PC-9 (cell line): ENCODE measurements at regions not wholly inside any gene's neighbourhood (a gene's known extent, or its start where the extent isn't known, plus 50 kb on each side); places are given as distances from the start of the nearest gene placed in this dataset.
A peak's percentile ranks its signal among the peaks of the same experiment; 100 is the strongest.

ENCODE experiments used
- BruUV-seq: library from RNA; stranded (reverse); fragments of 400-500 nt; replicated peaks from 2 replicates; lab custom pipeline; 2021; lab: Mats Ljungman, UMichigan
- CTCF ChIA-PET: fragments of 300-600 bp; sonication (Branson Sonifier 250); formaldehyde crosslinking; loops from one replicate; lab custom pipeline; 2022; ENCODE audit warnings: antibody characterized with exemption; lab: Charles Lee
- POLR2A ChIA-PET: fragments of 300-600 bp; sonication (Branson Sonifier 250); formaldehyde crosslinking; loops from one replicate; lab custom pipeline; 2022; ENCODE audit warnings: antibody characterized with exemption; ENCODE audit not compliant: unreplicated experiment; lab: Charles Lee
- DNase-seq, 2 experiments: peaks; one replicate each; pipeline versions ENCODE4 v3.0.0 to v3.0.0-alpha.2; 2015 to 2022; ENCODE audit warnings: mixed read lengths in 1 of 2
- H2AFZ ChIP-seq: fragments of 200-600 bp; sonication (generic); 2 replicates; pipeline ENCODE4 v1.8.1; 2017; ENCODE audit warnings: antibody characterized with exemption
- H3F3A ChIP-seq: fragments of 200-600 bp; sonication (generic); 2 replicates; pipeline ENCODE4 v1.8.1; 2017; ENCODE audit warnings: antibody characterized with exemption, mild to moderate bottlenecking, low read depth; ENCODE audit not compliant: insufficient read depth
- H3K27ac ChIP-seq: fragments of 200-600 bp; sonication (generic); 2 replicates; pipeline ENCODE4 v1.6.1; 2016; ENCODE audit warnings: mixed run types
- H3K27me3 ChIP-seq: fragments of 200-600 bp; sonication (generic); 2 replicates; pipeline ENCODE4 v1.6.1; 2016; ENCODE audit warnings: low read depth, mixed run types; ENCODE audit not compliant: insufficient read depth
- H3K36me3 ChIP-seq: fragments of 200-600 bp; sonication (generic); 2 replicates; pipeline ENCODE4 v1.6.1; 2016; ENCODE audit warnings: low read depth, mixed run types
- H3K4me1 ChIP-seq: fragments of 200-600 bp; sonication (generic); replicated peaks from 2 replicates; pipeline ENCODE4 v1.6.1; 2016; ENCODE audit warnings: mixed run types; ENCODE audit not compliant: insufficient read depth
- H3K4me2 ChIP-seq: fragments of 200-600 bp; sonication (generic); 2 replicates; pipeline ENCODE4 v1.6.1; 2017; ENCODE audit warnings: mixed run types
- H3K4me3 ChIP-seq: fragments of 200-600 bp; sonication (generic); 2 replicates; pipeline ENCODE4 v1.6.1; 2016; ENCODE audit warnings: mixed run types
- H3K79me2 ChIP-seq: fragments of 200-600 bp; sonication (generic); 2 replicates; pipeline ENCODE4 v1.6.1; 2017; ENCODE audit warnings: low read depth, mixed run types
- H3K9me2 ChIP-seq: fragments of 200-600 bp; sonication (generic); 2 replicates; pipeline ENCODE4 v1.8.1; 2017; ENCODE audit warnings: mild to moderate bottlenecking; ENCODE audit not compliant: insufficient read depth
- H3K9me3 ChIP-seq: fragments of 200-600 bp; sonication (generic); 2 replicates; pipeline ENCODE4 v1.8.1; 2016; ENCODE audit warnings: low read depth; ENCODE audit not compliant: insufficient read depth
- H4K20me1 ChIP-seq: fragments of 200-600 bp; sonication (generic); 2 replicates; pipeline ENCODE4 v1.8.1; 2017; ENCODE audit not compliant: insufficient read depth
- EZH2 ChIP-seq: fragments of 200-600 bp; sonication (generic); IDR thresholded peaks from 2 replicates; pipeline ENCODE4 v1.8.0; 2017; ENCODE audit warnings: antibody characterized with exemption, low read depth
- intact Hi-C: fragments of 100-400 bp; cut with micrococcal nuclease; formaldehyde crosslinking; loops from one replicate; pipeline ENCODE4 v1.10.0; 2022; ENCODE audit not compliant: unreplicated experiment
- TF ChIP-seq, protein P1 (sequence below): fragments of 200-600 bp; sonication (generic); conservative IDR thresholded peaks from 2 replicates; pipeline ENCODE4 v1.6.1; 2017; ENCODE audit warnings: mixed run types, antibody characterized with exemption, mild to moderate bottlenecking, moderate library complexity

DNA sequence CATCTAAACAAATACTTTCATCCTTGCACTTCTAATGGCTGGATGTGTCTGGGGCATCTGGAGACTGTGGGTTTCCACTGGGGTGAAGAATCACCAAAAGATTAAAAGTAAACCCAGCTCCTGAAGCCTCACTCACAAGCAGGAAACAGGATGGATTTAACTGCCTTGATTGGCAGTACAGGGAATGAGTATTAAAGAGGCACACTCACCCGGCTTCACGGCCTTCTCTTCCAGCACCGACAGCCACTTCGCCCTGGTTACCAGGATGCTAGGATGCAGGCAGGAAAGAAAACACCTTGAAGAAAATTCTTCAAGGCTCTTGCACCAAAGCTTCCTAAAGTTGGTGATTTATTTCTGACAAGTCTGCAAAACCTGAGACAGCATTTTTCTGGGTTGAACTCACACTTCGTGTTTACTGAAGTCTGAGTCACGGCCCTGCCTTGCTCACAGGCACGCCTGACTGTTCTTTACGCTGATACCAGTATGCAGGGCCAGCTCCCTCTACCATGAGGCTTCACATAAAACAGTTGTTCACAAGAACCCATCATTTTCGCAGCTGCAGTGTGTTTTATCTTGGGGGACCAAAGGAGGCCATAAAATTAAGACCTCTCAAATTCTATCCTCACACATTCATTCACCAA is 56.5 kb upstream of the ZNF354A start:
- no peak for TF ChIP-seq EZH2
- TF ChIP-seq, protein P1, sequence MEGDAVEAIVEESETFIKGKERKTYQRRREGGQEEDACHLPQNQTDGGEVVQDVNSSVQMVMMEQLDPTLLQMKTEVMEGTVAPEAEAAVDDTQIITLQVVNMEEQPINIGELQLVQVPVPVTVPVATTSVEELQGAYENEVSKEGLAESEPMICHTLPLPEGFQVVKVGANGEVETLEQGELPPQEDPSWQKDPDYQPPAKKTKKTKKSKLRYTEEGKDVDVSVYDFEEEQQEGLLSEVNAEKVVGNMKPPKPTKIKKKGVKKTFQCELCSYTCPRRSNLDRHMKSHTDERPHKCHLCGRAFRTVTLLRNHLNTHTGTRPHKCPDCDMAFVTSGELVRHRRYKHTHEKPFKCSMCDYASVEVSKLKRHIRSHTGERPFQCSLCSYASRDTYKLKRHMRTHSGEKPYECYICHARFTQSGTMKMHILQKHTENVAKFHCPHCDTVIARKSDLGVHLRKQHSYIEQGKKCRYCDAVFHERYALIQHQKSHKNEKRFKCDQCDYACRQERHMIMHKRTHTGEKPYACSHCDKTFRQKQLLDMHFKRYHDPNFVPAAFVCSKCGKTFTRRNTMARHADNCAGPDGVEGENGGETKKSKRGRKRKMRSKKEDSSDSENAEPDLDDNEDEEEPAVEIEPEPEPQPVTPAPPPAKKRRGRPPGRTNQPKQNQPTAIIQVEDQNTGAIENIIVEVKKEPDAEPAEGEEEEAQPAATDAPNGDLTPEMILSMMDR: no peak; the same call in 1 of the 2 replicates
- Histone ChIP-seq H3F3A (peaks cover 18% of the 10 kb centered on the region), H3K36me3 (no peaks in the 10 kb centered on the region), H3K27me3 (no peaks in the 10 kb centered on the region), H4K20me1 (no peaks in the 10 kb centered on the region), H3K9me2 (no peaks in the 10 kb centered on the region), H3K4me2 (peak overlapping the region; percentile 54), H2AFZ (no peak overlapping the region), H3K79me2 (no peaks in the 10 kb centered on the region), H3K9me3 (no peaks in the 10 kb centered on the region), H3K4me3 (no peak overlapping the region; the same call in 1 of the 2 replicates), H3K27ac (peak overlapping the region; percentile 23; the same call in 1 of the 2 replicates), H3K4me1 (peaks cover 23% of the 10 kb centered on the region)
- POLR2A ChIA-PET: interaction anchor here (1.0 kb wide), 1 partner anchor 73 kb away, joined by 7 read pairs; the partner anchor contains the start of gene ZNF354B
- BruUV-seq: no TSS peak
- CTCF ChIA-PET: interaction anchor here (1.2 kb wide), 1 partner anchor 57 kb away, joined by 3 read pairs; no protein-coding TSS in a partner anchor
- intact Hi-C loops: loop anchor here (1.0 to 2.0 kb wide), 4 partner anchors 56 to 161 kb away; partner anchors contain the start of genes ZNF354A and ZNF354B
- peak; percentile 68 to 95 for DNase-seq

DNA sequence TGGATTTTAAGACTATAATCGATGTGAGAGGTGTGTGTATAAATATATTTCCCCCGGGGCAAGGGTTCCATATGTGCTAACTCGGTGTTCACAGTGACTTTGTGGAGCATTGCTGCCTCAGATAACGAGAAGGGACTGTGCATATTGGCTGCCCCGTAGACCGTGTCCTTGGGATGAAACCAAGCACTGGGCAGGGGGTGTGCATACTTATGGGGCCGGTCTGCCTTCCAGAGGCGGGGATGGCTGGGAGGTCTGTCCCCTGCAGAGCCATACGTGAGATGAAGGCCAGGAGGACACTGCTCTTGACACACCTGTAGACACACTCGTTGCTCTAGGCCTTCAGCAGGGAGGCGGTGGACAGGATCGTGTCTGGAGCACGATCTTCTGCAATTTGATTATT is 56.0 kb upstream of the ZNF354A start:
- Histone ChIP-seq H2AFZ (no peak overlapping the region), H3K4me3 (no peak overlapping the region), H3K9me2 (no peaks in the 10 kb centered on the region), H3K4me2 (0 out of 2 replicates have a peak overlapping the region, but pooled peaks have one; percentile 21), H3F3A (peaks cover 18% of the 10 kb centered on the region), H3K27ac (no peak overlapping the region), H3K27me3 (no peaks in the 10 kb centered on the region), H4K20me1 (no peaks in the 10 kb centered on the region), H3K36me3 (no peaks in the 10 kb centered on the region), H3K9me3 (no peaks in the 10 kb centered on the region), H3K4me1 (peaks cover 23% of the 10 kb centered on the region), H3K79me2 (no peaks in the 10 kb centered on the region)
- intact Hi-C loops: loop anchor here (2.0 kb wide), 3 partner anchors 56 to 152 kb away; partner anchors contain the start of genes ZNF354A and ZNF354B
- CTCF ChIA-PET: no interaction called here
- POLR2A ChIA-PET: interaction anchor here (0.6 to 1.0 kb wide), 3 partner anchors 73 to 151 kb away, joined by 4 to 7 read pairs (median 7); partner anchors contain the start of gene ZNF354B
- TF ChIP-seq, protein P1: no peak
- no peak for TF ChIP-seq EZH2
- no peak for DNase-seq
- no TSS peak for BruUV-seq

DNA sequence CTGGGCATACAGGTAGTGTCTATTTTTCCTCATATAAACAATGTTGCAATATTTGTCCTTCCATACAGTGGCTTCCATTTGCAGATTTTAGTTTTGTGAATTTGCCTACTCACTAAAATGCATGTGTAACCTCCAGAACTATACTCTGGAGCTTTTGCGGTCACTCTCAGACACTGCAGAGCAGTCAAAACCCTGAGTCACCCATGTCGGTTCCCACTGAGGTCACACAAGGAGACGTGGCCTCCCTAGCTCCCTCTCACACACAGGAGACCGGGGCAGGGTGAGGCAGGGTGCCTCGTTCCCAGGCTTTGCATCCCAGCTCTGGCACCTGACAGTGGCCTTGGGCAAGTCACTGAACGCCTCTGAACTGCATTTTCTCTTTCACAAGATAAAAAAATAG is 55.5 kb upstream of the ZNF354A start:
- TF ChIP-seq, protein P1: no peak
- no peak for TF ChIP-seq EZH2
- Histone ChIP-seq H3K9me3 (no peaks in the 10 kb centered on the region), H3K9me2 (no peaks in the 10 kb centered on the region), H3K36me3 (no peaks in the 10 kb centered on the region), H4K20me1 (no peaks in the 10 kb centered on the region), H3F3A (peaks cover 18% of the 10 kb centered on the region), H3K4me3 (no peak overlapping the region), H3K4me2 (no peak overlapping the region), H3K79me2 (no peaks in the 10 kb centered on the region), H2AFZ (no peak overlapping the region), H3K27me3 (no peaks in the 10 kb centered on the region), H3K27ac (no peak overlapping the region), H3K4me1 (peaks cover 23% of the 10 kb centered on the region)
- ChIA-PET POLR2A (interaction anchor here (0.6 to 1.0 kb wide), 2 partner anchors 131 to 151 kb away, joined by 4 to 7 read pairs; no protein-coding TSS in a partner anchor), CTCF (no interaction called here)
- no TSS peak for BruUV-seq
- peak in 1 of 2 experiments; percentile 65 for DNase-seq
- intact Hi-C loops: loop anchor here (2.0 kb wide), 3 partner anchors 55 to 151 kb away; partner anchors contain the start of genes ZNF354A and ZNF354B
